ENCODE measurements at regions not wholly inside any gene's neighbourhood (a gene's known extent, or its start where the extent isn't known, plus 50 kb on each side); places are given as distances from the start of the nearest gene placed in this dataset.

- TF ChIP-seq ZBTB43 (CRISPR knock-in tag; IDR thresholded peaks at IDR 0.05) (no peak), ZNF512 (CRISPR knock-in tag; IDR thresholded peaks at IDR 0.05; ENCODE audit: borderline replicate concordance) (no peak), ZNF532 (CRISPR knock-in tag; IDR thresholded peaks at IDR 0.05; ENCODE audit: borderline replicate concordance) (no peak), GRHL2 (CRISPR knock-in tag; IDR thresholded peaks at IDR 0.05; ENCODE audit: insufficient replicate concordance, severe bottlenecking) (no peak), ZNF232 (CRISPR knock-in tag; IDR thresholded peaks at IDR 0.05) (no peak), AFF4 (CRISPR knock-in tag; IDR thresholded peaks at IDR 0.05; ENCODE audit: borderline replicate concordance) (no peak)
Observed at GRCh38 chr2:204030322-204030721, 93.8 kb downstream of the ICOS start (continued).

GRCh38 chr2:204031056-204031455 lies 94.5 kb downstream of the ICOS start:
- peaks cover 9% of the 10 kb centered on the region for H3K9me3 Mint-ChIP-seq
- H3K36me3 Mint-ChIP-seq: 0 out of 2 replicates have a peak, but pooled peaks cover 4% of the 10 kb centered on the region
- no peak overlapping the region for H3K27ac Mint-ChIP-seq
- peaks cover 4% of the 10 kb centered on the region; the same call in 1 of the 2 replicates for H3K27me3 Mint-ChIP-seq (ENCODE audit: low read depth)
- ChIA-PET POLR2A (no interaction called here), CTCF (no interaction called here)
- DNase-seq (ENCODE audit: low spot score) (no peak), ATAC-seq (no peak)
- peaks cover 4% of the 10 kb centered on the region for H3K4me1 Mint-ChIP-seq
- no peak overlapping the region for H3K4me3 Mint-ChIP-seq
- no peak for TF ChIP-seq TEAD4 (CRISPR knock-in tag; IDR thresholded peaks at IDR 0.05)
- no peak for TF ChIP-seq SMAD3 (CRISPR knock-in tag; IDR thresholded peaks at IDR 0.05; ENCODE audit: borderline replicate concordance)
- no peak for TF ChIP-seq ZNF263 (CRISPR knock-in tag; IDR thresholded peaks at IDR 0.05; ENCODE audit: low read depth)
- no peak for TF ChIP-seq STAT6 (CRISPR knock-in tag; conservative IDR thresholded peaks at IDR 0.05; ENCODE audit: low read depth)
- no peak for TF ChIP-seq ZBTB43 (CRISPR knock-in tag; IDR thresholded peaks at IDR 0.05)
- no peak for TF ChIP-seq AFF4 (CRISPR knock-in tag; IDR thresholded peaks at IDR 0.05; ENCODE audit: borderline replicate concordance)
- no peak for TF ChIP-seq ZNF232 (CRISPR knock-in tag; IDR thresholded peaks at IDR 0.05)
- no peak for TF ChIP-seq ZBTB21 (CRISPR knock-in tag; IDR thresholded peaks at IDR 0.05; ENCODE audit: borderline replicate concordance)
- TF ChIP-seq IRF2 (CRISPR knock-in tag; IDR thresholded peaks at IDR 0.05; ENCODE audit: borderline replicate concordance, low read depth): no peak
- TF ChIP-seq ZNF671 (CRISPR knock-in tag; IDR thresholded peaks at IDR 0.05): no peak
- no peak for TF ChIP-seq SOX15 (CRISPR knock-in tag; IDR thresholded peaks at IDR 0.05)
